ENCODE measurements at regions not wholly inside any gene's neighbourhood (a gene's known extent, or its start where the extent isn't known, plus 50 kb on each side); places are given as distances from the start of the nearest gene placed in this dataset.

- TF ChIP-seq CTCF (conservative IDR thresholded peaks at IDR 0.05; ENCODE audit: low read depth in 2 of 2) (no peak), POLR2AphosphoS5 (IDR thresholded peaks at IDR 0.05; ENCODE audit: low read depth) (no peak), ZNF114 (CRISPR knock-in tag; IDR thresholded peaks at IDR 0.05) (no peak)
Observed at GRCh38 chr2:160932960-160933359, 227.3 kb upstream of the TANK start (continued).

GRCh38 chr2:160934263-160934662 is 226.0 kb upstream of the TANK start:
- DNase-seq (ENCODE audit: low spot score) (no peak), ATAC-seq (no peak)
- H3K4me2 ChIP-seq: no peak overlapping the region
- no peaks in the 10 kb centered on the region for H3K27me3 ChIP-seq (ENCODE audit: insufficient read depth)
- peaks cover 15% of the 10 kb centered on the region; the same call in 1 of the 2 replicates for H3K9me2 ChIP-seq (ENCODE audit: insufficient read depth)
- H3K4me3 ChIP-seq: no peak overlapping the region
- H3K36me3 ChIP-seq (ENCODE audit: insufficient read depth): no peaks in the 10 kb centered on the region
- no peaks in the 10 kb centered on the region for H4K20me1 ChIP-seq (replicated peaks; ENCODE audit: insufficient read depth)
- no peaks in the 10 kb centered on the region for H3K27me3 Mint-ChIP-seq (ENCODE audit: insufficient read depth, low read depth, poor library complexity)
- no peak overlapping the region for H3K27ac ChIP-seq (ENCODE audit: low read depth)
- no peak overlapping the region for H2AFZ ChIP-seq
- H3K27ac Mint-ChIP-seq: no peak overlapping the region; the same call in 1 of the 2 replicates
- H3K4me1 ChIP-seq (ENCODE audit: insufficient read depth): peaks cover 2% of the 10 kb centered on the region; the same call in 1 of the 2 replicates
- peaks cover 10% of the 10 kb centered on the region for H3K4me1 Mint-ChIP-seq
- H3K4me3 Mint-ChIP-seq: no peak overlapping the region
- H3K36me3 Mint-ChIP-seq (ENCODE audit: low read depth): peaks cover 7% of the 10 kb centered on the region; the same call in 2 of the 3 replicates
- H3F3A ChIP-seq (replicated peaks; ENCODE audit: low read depth): no peaks in the 10 kb centered on the region
- H3K9me3 Mint-ChIP-seq: no peaks in the 10 kb centered on the region; the same call in 2 of the 3 replicates
- H3K79me2 ChIP-seq (replicated peaks; ENCODE audit: insufficient read depth): no peaks in the 10 kb centered on the region
- TF ChIP-seq STAT1 (IDR thresholded peaks at IDR 0.05; ENCODE audit: unreplicated experiment): no peak
- TF ChIP-seq EZH2phosphoT487 (IDR thresholded peaks at IDR 0.05; ENCODE audit: unreplicated experiment): no peak
- TF ChIP-seq CTCF (conservative IDR thresholded peaks at IDR 0.05; ENCODE audit: low read depth in 2 of 2): no peak
- no peak for TF ChIP-seq REST (IDR thresholded peaks at IDR 0.05; ENCODE audit: unreplicated experiment)
- TF ChIP-seq EZH2 (IDR thresholded peaks at IDR 0.05; ENCODE audit: low read depth, unreplicated experiment): no peak
- no peak for TF ChIP-seq ETS1 (IDR thresholded peaks at IDR 0.05)
- no peak for TF ChIP-seq JUNB (IDR thresholded peaks at IDR 0.05; ENCODE audit: unreplicated experiment)
- TF ChIP-seq ZNF114 (CRISPR knock-in tag; IDR thresholded peaks at IDR 0.05): no peak
- TF ChIP-seq ZNF462 (CRISPR knock-in tag; IDR thresholded peaks at IDR 0.05): no peak
